Activated gamma-delta T cell (primary cell): ENCODE measurements at regions not wholly inside any gene's neighbourhood (a gene's known extent, or its start where the extent isn't known, plus 50 kb on each side); places are given as distances from the start of the nearest gene placed in this dataset.
"Not testable (repeated sequence)": the region's sequence is repeated elsewhere in the genome, so short reads cannot be mapped to it uniquely, and the experiment has no call there.

Source experiments
- DNase-seq: peaks from one replicate; lab custom pipeline; 2025; lab: John Stamatoyannopoulos, UW

GRCh38 chr5:125044491-125045282, 298.2 kb upstream of the ZNF608 start:
- no peak for DNase-seq

DNA sequence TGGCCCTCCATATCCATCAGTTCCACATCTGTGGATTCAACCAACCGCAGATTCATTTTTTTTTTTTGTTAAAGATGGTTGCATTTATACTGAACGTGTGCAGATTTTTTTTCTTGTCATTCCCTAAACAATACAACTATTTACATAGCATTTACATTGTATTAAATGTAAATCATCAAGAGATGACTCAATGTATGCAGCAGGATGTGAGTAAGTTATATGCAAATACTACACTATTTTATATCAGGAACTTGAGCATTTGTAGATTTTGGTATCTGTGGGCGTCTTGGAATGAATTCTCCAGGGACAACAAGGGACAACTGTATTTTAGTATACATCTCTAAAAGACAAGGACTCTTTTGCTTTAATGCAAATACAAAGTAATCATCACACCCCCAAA, 299.2 kb upstream of the ZNF608 start:
- DNase-seq: no peak

GRCh38 chr5:125046838-125047237, 300.4 kb upstream of the ZNF608 start:
- no peak for DNase-seq

DNA sequence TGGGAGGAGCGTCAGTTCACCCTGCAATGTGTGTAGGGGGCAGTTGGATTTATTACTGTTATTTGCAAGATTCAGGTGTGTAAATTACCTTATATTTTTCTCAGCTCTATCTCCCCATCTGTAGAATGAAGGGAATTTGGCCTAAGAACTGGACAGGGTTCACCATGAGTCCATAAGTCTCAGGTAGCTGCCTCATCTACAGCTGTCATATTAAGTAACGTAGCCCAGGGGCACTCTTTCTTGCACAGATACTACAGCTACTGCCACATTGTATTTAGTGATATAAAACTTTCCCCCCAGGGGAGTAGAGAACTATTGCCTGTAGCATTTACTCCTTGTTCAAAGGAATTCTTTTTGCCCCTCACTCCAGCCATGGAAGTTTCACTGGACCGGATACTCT, 301.4 kb upstream of the ZNF608 start:
- no peak for DNase-seq

GRCh38 chr5:125049721-125050702, 303.6 kb upstream of the ZNF608 start:
- no peak for DNase-seq

DNA sequence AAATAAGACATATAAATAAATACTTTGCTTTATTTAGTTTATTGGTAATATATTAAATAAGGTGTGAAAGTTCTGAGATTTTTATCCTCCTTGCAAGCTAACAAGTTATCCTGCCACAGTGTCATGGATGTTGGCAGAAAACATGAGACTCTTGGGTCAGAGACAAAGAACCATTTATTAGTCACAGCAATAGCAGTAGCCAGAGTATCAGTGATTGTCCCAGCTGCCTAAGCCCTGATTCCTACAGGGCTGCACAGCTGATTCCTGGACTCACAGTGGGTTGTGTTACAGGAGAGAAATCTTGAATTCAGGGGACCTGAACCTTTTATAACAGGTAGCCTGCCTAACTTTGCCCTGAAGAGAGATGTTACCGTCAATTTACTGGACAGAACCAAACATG, 304.5 kb upstream of the ZNF608 start:
- no peak for DNase-seq

GRCh38 chr5:125052584-125052983, 306.1 kb upstream of the ZNF608 start:
- no peak for DNase-seq

- DNase-seq: no peak
Measured at GRCh38 chr5:125053179-125053578, 306.7 kb upstream of the ZNF608 start.

DNA sequence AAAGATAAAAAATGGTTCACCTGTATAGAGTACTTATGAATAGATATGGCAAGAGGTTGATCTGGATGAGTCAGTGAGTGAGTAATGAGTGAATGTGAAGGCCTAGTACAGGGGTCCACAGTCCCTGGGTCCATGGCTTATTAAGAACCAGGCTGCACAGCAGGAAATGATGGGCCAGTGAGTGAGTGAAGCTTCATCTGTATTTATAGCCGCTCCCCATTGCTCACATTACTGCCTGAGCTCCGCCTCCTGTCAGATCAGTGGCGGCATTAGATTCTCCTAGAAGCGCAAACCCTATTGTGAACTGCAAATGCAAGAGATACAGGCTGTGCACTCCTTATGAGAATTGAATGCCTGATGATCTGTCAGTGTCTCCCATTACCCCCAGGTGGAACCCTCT, 307.7 kb upstream of the ZNF608 start:
- no peak for DNase-seq

GRCh38 chr5:125056671-125057485, 310.4 kb upstream of the ZNF608 start:
- no peak for DNase-seq

DNA sequence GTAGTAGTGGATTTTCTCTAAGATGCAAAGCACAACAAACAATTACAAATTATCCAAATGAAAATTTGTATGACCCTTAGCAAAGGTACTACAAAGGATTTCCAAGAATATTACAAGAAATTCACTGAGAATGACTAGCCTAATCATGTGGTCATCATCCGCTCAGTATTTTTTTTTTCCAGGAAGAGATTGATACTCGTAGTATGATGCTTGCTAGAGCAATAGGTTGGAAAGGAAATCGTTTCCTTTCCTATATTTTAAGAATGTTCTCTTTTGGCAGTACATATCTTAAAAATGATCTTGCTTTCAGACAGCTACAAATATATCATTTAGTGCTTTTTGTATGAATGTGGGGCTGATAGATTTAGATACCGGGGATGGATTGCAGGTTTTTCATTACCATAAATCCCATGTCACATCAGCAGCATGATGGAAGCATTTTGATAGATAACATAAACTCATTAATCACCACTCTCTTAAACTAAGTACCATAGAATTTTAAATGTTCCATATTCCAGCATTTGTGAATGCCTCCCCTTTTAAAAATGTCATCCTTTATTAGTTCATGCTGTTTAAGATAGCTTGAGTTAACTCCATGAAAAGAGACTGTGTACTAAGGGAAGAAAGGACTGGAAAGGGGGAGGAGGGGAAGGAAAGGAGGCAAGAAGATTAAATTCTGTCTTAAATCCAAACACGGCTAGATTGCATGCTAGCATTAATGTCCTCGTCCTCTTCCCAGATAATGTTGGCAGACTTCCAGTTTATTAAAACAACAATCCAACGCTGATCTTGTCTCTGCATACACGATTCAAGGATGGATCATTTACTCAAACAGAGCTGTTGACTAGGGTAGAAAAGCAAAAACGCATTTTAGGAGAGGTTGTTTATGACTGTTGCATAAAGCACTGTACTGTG, 311.7 kb upstream of the ZNF608 start:
- no peak for DNase-seq

GRCh38 chr5:125059255-125060002, 313.0 kb upstream of the ZNF608 start:
- no peak for DNase-seq

- no peak for DNase-seq
Measured at GRCh38 chr5:125061726-125062125, 315.3 kb upstream of the ZNF608 start.

- no peak for DNase-seq
Measured at GRCh38 chr5:125064621-125065438, 318.4 kb upstream of the ZNF608 start.

- DNase-seq: no peak
Measured at GRCh38 chr5:125065741-125066140, 319.3 kb upstream of the ZNF608 start.

DNA sequence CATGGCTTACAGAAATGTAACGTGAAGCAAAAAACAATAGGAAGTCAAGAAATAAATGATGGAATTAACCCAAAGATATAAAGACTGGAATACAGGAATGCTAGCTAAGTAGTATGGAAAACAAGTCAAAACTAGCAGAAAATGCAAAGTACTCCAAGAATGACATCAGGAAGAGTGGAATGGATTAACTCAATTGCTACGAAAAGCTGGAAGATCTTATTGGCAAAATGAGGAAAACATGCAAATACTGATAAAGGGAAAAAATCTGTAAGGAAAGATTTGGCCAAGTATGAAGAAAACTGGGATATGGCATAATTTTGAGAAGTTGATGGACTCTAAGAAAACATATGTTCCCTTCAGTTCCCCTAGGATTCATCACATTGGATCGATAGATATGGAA, 324.5 kb upstream of the ZNF608 start:
- no peak for DNase-seq

- no peak for DNase-seq
Measured at GRCh38 chr5:125073090-125073489, 326.7 kb upstream of the ZNF608 start.

DNA sequence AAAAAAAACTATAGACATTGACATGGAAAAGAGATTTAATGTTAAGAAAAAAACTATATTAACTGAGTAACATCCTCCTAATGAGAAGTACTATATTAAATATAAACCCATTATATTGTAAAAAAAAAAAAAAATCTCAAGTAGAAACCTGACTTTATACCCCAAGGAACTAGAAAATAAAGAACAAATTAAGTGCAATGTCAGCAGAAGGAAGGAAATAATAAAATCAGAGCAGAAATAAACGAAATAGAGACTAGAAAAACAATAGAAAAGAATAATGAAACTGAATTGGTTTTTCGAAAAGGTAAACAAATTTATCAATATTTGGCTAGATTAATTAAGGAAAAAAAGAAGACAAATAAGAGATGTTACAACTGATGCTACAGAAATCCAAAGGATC, 329.1 kb upstream of the ZNF608 start:
- no peak for DNase-seq

- DNase-seq: not testable (repeated sequence)
Measured at GRCh38 chr5:125079028-125079427, 332.6 kb upstream of the ZNF608 start.
